ENCODE measurements at regions not wholly inside any gene's neighbourhood (a gene's known extent, or its start where the extent isn't known, plus 50 kb on each side); places are given as distances from the start of the nearest gene placed in this dataset.

DNA sequence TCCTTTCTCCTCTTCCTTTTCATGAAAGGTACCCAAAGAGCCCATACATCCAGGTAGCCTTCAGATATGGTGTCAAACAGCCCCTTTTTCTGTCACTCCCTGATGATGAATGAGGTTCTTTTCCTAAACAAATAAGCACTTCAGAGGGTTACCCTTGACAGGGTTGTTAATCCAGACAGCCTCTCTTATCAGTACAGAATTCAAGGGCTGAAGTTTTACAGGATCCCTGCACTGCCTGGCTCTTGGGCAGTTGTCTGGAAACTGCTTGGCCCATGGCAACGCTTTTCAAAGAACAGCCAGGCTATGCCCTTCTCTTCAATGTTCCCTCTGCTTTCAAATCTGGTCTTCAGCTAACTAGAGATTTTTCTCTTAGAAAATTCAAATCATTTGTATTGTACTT, 352.6 kb upstream of the FAM241A start:
- TF ChIP-seq CTCF (IDR thresholded peaks at IDR 0.05) (no peak), EP300 (IDR thresholded peaks at IDR 0.05) (no peak)

All from suprapubic skin (tissue), 3 donors.